AG04450 (cell line): ENCODE measurements at regions not wholly inside any gene's neighbourhood (a gene's known extent, or its start where the extent isn't known, plus 50 kb on each side); places are given as distances from the start of the nearest gene placed in this dataset.
"Not testable (repeated sequence)": the region's sequence is repeated elsewhere in the genome, so short reads cannot be mapped to it uniquely, and the experiment has no call there.

Source experiments
- CTCF ChIA-PET: fragments of 300-600, 350-600 bp; formaldehyde crosslinking; extraction: SDS; loops from one replicate; lab custom pipeline; 2022; ENCODE audit warnings: antibody characterized with exemption, inconsistent platforms; lab: Charles Lee
- POLR2A ChIA-PET: fragments of 350-600 bp; formaldehyde crosslinking; extraction: SDS; loops from one replicate; lab custom pipeline; 2021; ENCODE audit warnings: antibody characterized with exemption, inconsistent platforms; lab: Yijun Ruan, JAX
- DNase-seq: peaks from one replicate; pipeline ENCODE4 v3.0.0-alpha.2; 2011; ENCODE audit warnings: low read depth, low spot score
- H3K27ac ChIP-seq: one replicate; pipeline ENCODE4 v1.5.1; 2012; ENCODE audit warnings: low read depth, low read length, control low read depth
- H3K27me3 ChIP-seq: one replicate; pipeline ENCODE4 v1.6.0; 2012; ENCODE audit warnings: low read length; ENCODE audit not compliant: control insufficient read depth, insufficient read depth
- H3K4me3 ChIP-seq: 2 replicates; pipeline ENCODE4 v1.5.1; 2011; ENCODE audit warnings: mild to moderate bottlenecking, low read depth, low read length, control low read depth
- H3K9me3 ChIP-seq: 2 replicates; pipeline ENCODE4 v1.5.1; 2012; ENCODE audit warnings: low read length; ENCODE audit not compliant: control insufficient read depth, insufficient read depth
- CTCF ChIP-seq: IDR thresholded peaks from 2 replicates; pipeline ENCODE4 v1.5.1; 2011; ENCODE audit warnings: low read depth, low read length, control low read depth, inconsistent platforms

GRCh38 chr11:87523276-87523675 is 485.5 kb downstream of the TMEM135 start:
- no peak for DNase-seq
- Histone ChIP-seq H3K27ac (no peak overlapping the region), H3K4me3 (no peak overlapping the region), H3K9me3 (no peaks in the 10 kb centered on the region), H3K27me3 (peaks cover 2% of the 10 kb centered on the region)
- ChIA-PET CTCF (interaction anchor here (0.7 kb wide), 1 partner anchor 51 kb away, joined by 4 read pairs; no protein-coding TSS in a partner anchor), POLR2A (no interaction called here)
- no peak for TF ChIP-seq CTCF

- POLR2A ChIA-PET, result no interaction called here
- Histone ChIP-seq H3K27me3 (peaks cover 2% of the 10 kb centered on the region), H3K27ac (no peak overlapping the region), H3K9me3 (no peaks in the 10 kb centered on the region), H3K4me3 (no peak overlapping the region)
- no peak for TF ChIP-seq CTCF
- CTCF ChIA-PET, result no interaction called here
- no peak for DNase-seq
Measured at GRCh38 chr11:87518266-87518665, 480.5 kb downstream of the TMEM135 start.

GRCh38 chr11:87517351-87517750 is 479.6 kb downstream of the TMEM135 start:
- Histone ChIP-seq H3K9me3 (no peaks in the 10 kb centered on the region), H3K27me3 (peaks cover 1% of the 10 kb centered on the region), H3K4me3 (no peak overlapping the region), H3K27ac (no peak overlapping the region)
- POLR2A ChIA-PET, result no interaction called here
- CTCF ChIA-PET, result interaction anchor here (1.0 kb wide), 1 partner anchor 499 kb away, joined by 3 read pairs; no protein-coding TSS in a partner anchor
- TF ChIP-seq CTCF, result no peak
- no peak for DNase-seq

- H3K27me3 ChIP-seq, CTCF ChIA-PET, DNase-seq, H3K4me3 ChIP-seq, POLR2A ChIA-PET, H3K9me3 ChIP-seq, H3K27ac ChIP-seq: not testable (repeated sequence)
Measured at GRCh38 chr11:87507722-87508121, 470.0 kb downstream of the TMEM135 start.

- H3K27me3 ChIP-seq, H3K27ac ChIP-seq, H3K4me3 ChIP-seq, DNase-seq, CTCF ChIA-PET, H3K9me3 ChIP-seq, POLR2A ChIA-PET: not testable (repeated sequence)
Measured at GRCh38 chr11:87506946-87507345, 469.2 kb downstream of the TMEM135 start.

- CTCF ChIA-PET, result interaction anchor here (0.6 kb wide), 1 partner anchor 37 kb away, joined by 4 read pairs; no protein-coding TSS in a partner anchor
- Histone ChIP-seq H3K27ac (no peak overlapping the region), H3K4me3 (no peak overlapping the region), H3K27me3 (no peaks in the 10 kb centered on the region), H3K9me3 (no peaks in the 10 kb centered on the region)
- no peak for TF ChIP-seq CTCF
- POLR2A ChIA-PET, result no interaction called here
- DNase-seq, result no peak
Measured at GRCh38 chr11:87501388-87501787, 463.7 kb downstream of the TMEM135 start.

- H3K4me3 ChIP-seq, H3K27me3 ChIP-seq, CTCF ChIA-PET, DNase-seq, H3K27ac ChIP-seq, POLR2A ChIA-PET, H3K9me3 ChIP-seq: not testable (repeated sequence)
Measured at GRCh38 chr11:87494936-87495335, 457.2 kb downstream of the TMEM135 start.

- H3K9me3 ChIP-seq, H3K27ac ChIP-seq, H3K4me3 ChIP-seq, POLR2A ChIA-PET, DNase-seq, CTCF ChIA-PET, H3K27me3 ChIP-seq: not testable (repeated sequence)
Measured at GRCh38 chr11:87494026-87494425, 456.3 kb downstream of the TMEM135 start.
